SKM-1 treated with dmso at 0.1 percent for 144 hours (cell line): ENCODE measurements at regions not wholly inside any gene's neighbourhood (a gene's known extent, or its start where the extent isn't known, plus 50 kb on each side); places are given as distances from the start of the nearest gene placed in this dataset.

Experiments used
- DNase-seq: peaks from one replicate; lab custom pipeline; 2025; ENCODE audit not compliant: unreplicated experiment; lab: John Stamatoyannopoulos, UW

DNA sequence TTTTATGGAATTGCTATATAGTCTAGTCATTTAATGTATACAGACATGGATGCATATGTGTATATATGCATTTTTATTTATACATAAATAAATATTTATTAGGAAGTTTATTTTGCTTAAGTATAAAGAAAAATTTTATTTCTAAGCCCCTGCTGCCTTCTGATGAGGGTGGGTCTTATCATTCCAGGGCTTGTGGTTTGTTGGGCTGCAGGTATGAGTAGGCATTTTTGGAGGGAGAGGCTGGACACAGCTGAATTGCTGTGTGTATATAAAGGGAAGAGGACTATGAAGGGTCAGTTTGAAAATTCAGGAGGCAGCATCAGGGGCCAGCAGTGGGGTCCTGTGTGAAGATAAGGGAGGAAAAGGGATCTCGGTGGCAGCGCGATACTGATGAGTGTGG lies 189.4 kb downstream of the TMEM182 start:
- DNase-seq: no peak

DNA sequence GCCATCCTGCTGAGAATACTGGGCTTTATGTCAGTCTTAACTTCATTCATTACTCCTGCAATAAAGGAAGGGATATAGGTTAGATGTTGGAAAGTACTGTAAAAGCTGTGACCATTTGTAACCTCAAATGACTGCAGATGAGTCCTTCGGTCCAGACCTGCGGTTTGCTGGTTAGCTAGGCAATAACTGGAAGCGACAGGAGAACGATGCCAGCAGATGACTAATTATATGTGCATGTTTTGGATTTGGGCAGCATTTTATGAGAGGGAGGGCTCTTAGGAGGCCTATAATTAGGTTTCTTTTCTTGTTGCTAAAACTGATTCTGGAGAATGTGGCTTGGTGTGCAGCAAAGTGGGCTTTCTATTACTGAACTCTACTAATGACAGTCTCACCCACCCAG lies 205.6 kb downstream of the TMEM182 start:
- DNase-seq: no peak

DNA sequence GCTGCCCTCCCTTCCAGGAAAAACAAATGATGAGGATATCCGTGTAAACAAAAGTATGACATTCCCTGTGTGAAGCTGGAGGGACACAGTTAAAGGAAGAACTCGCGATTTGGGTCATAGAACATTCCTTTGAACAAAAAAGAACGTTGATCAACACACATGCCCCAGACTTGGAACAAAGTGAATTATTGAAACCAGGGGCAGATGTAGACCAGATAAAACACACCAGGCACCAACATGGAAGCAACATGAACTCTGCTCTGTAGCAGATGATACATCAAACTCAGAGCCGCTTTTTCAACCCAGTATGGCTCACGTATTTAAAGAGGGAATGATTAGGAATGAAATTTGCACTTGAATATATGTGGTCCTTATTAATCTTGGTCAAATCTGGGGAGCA lies 206.5 kb downstream of the TMEM182 start:
- DNase-seq: no peak

DNA sequence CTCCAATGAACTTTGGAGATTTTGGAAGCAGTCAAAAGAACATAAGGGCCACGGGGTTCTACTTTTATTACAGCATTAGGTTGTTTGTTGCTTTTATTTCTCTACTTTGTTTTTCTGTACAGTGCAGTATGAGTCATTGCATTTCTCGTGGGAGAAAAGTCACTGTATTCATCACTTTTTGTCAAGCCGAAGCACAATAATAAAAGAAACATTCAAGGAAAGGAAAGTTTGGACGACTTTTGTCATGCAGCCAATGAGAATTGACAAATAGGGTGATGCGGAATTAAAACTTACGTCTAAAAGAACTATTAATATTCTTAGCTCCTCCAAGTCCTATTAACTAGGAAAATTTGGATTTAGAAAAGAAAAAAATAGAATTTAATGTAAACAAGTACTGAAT lies 209.9 kb downstream of the TMEM182 start:
- DNase-seq: no peak

DNA sequence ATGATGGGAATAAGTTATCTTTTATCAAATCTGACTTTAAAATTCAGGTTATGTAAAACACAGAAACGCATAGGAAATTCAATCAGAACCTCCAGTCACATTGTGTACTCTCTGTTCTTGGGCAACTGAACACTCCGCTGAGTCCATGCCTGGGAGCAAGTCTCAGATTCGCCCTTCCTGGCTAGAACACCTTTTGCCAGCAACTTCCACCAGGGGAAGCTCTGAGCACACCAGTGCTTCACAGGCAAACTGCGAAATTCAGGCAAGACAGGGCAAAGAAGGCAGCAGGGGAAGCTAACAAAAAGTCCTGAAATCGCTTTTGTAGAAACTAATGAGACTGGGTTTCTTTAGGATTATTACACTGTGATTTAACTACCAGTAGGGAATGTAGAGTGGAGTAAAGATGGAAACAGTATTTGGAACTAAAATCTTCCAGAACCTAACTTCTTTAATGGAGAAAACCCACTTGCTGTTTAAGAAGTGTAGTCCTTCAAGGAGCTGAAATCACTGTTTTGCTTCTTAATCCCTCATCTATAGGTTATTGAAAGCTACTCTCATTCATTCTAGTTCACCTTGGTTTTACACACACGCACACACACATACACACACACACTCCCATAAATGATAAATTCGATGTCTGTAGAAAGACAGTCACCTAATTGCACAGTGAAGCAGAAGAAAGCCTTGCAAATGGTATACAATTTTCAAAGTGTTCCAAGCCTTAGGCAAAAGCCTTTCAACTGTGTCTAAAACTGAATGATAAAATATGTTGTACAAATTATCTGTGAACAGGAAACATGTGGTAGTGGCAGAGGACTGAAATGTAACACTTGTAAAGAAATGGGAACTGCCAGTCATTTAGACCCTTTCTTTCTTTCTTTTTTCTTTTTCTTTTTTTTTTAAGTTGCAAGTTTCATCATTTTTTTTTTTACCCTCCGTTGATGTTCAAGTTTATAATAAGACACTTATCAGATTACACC lies 214.5 kb downstream of the TMEM182 start:
- peak; percentile 7 for DNase-seq

DNA sequence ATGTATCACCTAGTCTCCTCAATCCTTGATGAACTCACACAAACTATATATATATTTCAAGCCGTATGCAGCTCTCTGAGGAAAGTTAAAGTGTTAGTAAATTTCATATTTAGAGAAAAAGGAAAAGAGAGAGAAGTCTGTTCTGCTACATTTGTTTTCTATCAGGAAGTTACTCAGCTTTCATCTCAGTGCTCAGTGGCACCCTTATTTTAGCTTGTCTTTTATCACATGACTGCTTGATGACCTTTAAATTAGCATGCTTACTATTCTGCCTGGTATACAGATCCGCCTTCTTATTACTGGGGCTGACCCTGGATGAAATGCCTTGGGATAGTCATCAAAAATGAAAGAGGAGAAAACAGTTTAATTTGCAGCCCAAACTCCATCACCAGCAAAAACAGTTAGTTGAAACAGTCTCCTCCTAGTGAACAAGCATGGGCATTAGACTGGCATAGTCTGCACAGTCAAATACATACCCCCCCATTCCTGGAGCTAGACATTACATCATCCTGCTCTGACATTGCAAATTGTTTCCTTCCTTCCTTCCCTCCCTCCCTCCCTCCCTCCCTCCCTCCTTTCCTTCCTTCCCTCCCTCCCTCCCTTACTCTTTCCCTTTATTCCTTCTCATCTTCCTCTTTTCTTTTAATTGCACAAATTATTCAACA lies 215.7 kb downstream of the TMEM182 start:
- DNase-seq: no peak

DNA sequence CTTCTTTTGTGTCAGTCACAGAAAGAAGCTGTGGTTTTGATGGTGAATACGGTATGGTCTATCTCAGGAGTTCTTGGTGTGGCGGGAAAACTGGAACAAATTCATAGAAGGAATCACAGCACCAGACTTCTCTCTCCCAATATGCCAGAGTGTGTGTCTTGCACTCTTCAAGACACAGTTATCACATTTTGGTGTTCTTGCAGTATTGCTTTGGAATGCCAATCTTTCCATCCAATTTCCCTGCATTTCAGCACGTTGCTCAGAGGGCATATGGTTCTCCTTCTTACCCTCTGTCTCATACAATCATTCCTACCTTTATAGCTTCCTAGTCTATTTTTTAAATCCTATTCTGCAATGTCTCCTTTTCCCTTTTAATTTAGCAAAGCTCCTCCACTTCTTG lies 216.3 kb downstream of the TMEM182 start:
- DNase-seq: no peak

DNA sequence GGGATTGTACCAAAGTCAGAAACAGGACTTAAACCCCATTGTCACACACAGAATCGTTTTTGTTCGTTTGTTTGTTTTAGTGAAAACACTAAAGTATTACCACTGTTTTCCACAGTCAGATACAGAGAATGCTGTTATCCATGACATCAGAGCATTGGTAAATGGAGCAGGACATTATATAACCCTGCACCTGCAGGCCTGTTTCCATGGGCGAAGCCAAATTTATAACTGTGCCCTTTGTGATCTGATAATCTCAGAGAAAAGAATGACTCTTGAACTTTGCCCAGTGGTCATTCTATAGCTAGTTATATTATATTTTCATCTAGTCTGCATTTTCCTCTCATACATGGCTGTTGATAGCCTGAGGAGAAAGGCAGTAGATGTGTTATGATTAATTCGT lies 217.6 kb downstream of the TMEM182 start:
- no peak for DNase-seq

DNA sequence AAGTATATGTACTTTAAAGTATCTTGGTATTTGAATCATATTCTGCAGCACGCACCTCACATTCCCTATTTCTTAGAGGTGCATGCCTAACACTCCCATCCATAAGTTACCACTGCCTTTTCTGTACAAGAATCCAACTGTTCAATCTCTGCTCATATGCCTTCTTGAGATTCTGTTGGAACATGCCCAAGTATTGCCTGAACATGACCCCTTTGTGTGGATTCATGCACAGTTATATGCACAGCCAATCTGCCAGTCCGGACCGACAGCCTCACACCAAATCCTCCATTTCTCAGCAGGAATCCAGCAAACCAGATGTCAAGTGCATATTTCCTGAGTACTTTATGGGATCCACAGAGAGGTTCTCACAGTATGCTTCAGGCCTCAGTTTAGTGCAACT lies 222.0 kb downstream of the TMEM182 start:
- DNase-seq: no peak

DNA sequence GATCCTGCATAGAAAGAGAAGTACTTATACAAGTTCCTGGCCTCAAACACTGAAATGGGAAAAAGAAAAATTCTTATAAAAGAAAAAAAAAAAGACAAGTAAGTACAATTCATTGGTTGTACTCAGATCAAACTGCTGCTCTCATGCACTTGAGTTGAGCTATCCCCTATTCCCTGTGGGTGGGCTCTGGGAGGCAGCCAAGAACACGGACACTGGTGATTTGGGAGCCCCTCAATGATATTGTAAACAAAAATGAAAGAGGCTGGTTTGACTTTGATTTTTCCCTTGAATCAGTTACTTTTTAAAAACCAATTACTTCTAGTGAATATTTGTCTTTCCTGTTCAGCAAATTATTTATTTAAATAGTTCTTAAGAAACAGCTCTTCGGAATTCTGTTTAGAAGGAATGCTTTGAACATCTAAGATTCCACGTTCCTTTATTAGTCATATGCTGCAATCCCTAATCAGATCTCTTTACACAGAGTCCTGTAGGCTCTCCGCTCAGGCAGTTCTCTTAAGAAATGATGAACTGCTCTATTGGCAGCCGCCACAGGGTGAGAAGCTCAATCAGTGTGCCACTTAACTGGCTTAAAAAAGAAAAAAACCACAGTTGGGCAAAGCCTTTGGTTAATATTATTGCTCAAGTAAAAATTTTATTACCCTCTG lies 225.1 kb downstream of the TMEM182 start:
- no peak for DNase-seq

DNA sequence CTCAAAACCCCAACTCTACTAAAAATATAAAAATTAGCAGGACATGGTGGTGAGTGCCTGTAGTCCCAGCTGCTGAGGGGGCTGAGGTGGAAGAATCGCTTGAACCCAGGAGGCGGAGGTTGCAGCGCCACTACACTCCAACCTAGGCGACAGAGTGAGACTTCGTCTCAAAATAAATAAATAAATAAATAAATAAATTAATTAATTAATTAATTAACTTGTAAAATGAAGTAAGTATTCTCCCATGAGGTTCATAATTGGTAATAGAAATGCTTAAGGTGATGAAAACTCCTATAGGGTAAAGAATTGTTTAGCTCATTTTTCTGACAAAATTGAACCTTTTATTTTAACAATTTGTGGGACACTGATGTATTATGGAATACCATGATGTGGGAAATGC lies 230.8 kb downstream of the TMEM182 start:
- DNase-seq: no peak

DNA sequence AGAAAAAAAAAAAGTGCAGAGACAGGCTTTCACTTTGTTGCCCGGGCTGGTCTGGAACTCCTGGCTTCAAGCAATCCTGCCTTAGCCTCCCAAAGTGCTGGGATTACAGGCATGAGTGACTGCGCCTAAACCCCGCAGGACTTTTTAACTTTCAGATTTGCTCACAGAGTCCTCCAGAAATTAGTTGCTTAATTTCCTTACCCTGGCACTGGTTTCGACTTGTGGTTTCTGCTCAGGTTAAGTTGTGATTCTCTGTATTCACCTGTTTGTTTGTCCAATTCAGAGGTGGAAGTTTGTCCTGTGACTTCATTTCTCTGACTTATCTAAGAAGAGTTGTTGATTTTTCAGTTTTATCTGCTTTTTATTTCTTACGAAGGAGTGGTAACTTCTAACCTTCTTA lies 238.1 kb downstream of the TMEM182 start:
- DNase-seq: no peak

DNA sequence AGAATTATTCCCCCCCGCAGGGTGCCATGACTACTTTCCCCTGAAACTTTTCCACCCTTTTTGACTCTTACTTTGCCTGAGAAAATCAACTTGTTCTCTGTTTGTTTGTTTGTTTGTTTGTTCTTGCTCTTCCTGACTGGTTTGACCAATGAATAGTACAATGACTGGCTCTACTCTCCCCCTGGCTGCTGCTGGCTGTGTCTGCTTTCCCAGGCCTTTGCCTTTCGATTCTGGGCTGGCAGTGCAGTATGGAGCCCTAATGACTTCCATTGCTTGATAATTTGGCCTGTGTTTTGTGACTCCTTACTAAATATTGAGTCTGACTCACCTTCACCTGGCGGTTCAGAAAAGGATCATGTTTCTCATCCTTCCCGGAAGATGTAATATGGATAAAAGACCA lies 241.1 kb downstream of the TMEM182 start:
- no peak for DNase-seq

DNA sequence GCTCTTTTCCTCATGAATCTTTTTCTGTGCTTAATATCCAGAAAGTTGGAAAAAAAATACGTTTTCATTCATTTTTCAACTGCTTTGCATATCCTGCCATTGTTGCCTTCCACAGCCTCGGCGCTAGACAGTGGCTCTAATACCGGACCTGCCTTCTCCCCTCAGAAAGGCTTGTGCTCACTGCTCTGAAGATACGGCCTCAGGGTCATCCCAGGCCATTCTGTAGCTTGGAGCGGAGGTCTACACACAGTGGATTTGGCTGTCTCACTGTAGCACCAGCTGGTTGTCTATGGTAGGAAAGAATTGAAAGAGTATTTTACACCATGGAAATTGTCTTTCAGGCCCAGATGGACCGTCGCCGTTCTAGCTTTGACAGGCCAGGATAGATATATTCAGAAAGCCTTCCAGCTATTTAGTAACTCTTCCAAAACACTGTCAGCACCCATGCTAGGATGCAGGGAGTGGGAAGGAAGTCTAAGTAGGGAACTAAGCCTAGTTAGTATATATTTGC lies 242.0 kb downstream of the TMEM182 start:
- DNase-seq: no peak

DNA sequence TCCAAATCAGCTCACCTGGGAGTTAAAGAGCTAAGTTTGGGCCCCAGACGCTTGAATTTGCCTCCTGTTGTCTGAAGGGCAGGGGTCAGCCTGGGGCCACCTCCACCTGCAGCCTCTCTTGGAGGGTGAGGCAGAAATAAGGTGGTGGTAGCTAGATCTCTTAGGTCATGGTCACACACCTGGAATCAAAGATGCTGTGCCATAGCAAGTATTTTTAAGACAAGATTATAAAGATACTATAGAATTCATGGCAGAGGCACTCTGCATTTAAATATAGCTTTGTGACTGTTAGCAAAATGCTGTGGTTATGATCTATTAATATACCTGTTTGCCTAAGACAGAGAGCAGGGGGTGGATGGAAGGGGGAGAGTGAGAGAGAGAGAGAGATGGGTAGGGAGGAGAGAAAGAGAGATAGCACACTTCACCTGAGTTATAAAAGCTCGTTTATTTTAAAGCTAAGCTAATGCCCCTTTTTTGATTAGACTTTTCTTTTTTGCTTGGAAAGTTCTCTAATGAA lies 242.7 kb downstream of the TMEM182 start:
- DNase-seq: no peak

DNA sequence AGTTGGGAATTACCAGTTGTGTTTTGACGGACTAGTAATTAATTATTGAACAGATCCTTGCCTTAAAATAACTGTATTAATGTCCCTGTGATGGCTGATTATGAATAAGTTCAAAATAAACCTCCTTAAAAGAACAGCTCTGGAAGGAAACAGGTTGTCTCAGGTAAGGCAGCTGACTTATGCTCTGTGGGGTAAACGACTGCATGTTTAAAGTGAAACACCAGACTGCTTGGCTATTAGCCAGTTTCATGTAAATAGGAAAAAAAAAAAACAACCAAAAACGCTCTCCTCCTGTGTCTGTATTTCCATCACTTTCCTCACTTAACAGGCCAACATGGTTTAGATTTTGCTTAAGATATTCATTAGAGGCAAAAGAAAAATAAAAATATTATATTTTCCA lies 243.6 kb downstream of the TMEM182 start:
- no peak for DNase-seq

DNA sequence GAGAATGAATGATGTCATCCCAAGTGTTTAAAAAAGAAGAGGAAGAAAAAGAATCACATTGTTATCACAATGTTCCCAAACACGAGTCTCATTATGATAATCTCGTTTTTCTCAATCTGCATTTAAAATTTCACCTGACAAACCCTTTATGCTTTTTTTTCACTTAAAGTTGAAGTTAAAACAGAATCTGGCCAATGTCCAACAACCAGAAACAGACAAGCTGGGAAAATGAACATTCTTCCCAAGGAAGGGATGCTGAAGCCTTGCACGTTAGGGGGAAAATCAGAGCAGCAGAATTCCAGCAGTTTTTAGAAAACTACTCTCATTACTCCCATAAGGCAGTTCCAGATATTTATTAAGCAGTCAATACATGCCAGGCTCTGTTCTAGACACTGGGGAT lies 245.3 kb downstream of the TMEM182 start:
- DNase-seq: no peak

DNA sequence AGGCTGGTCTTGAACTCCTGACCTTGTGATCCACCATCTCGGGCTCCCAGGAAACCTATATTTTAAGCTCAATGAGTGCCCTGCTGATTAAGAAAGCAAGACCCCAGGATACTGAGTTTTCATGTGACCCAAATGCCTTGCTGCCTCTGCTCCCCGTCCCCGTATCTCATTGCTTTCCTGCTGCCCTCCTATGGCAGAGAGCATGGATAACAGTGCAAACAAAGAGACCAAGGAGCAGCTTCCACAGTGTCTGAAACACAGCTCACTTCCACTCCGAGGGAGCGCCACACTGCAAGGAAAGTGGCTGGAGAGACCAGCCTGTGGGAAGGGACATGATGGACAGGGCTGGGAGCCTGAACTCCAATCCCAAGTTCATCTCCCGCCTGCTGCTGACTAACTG lies 246.8 kb downstream of the TMEM182 start:
- DNase-seq: no peak

DNA sequence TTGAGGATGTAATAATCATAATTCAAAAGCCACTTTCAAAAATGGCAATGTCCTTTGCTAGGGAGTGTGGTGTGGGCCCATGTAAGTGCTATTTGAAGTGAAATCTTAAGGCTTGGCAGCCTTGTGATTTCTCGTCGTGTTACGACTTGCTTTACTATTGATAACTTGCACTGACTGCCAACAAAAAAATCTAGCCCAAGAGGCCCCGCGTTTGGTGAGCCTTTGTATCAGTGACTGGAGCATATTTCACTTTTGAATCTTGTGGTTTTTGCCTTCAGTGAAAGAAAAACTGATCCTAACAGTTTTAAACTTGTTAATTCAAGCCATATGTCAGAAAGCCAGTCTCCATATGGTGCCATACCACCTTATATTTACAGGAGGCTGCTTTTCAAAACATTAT lies 248.0 kb downstream of the TMEM182 start:
- no peak for DNase-seq

DNA sequence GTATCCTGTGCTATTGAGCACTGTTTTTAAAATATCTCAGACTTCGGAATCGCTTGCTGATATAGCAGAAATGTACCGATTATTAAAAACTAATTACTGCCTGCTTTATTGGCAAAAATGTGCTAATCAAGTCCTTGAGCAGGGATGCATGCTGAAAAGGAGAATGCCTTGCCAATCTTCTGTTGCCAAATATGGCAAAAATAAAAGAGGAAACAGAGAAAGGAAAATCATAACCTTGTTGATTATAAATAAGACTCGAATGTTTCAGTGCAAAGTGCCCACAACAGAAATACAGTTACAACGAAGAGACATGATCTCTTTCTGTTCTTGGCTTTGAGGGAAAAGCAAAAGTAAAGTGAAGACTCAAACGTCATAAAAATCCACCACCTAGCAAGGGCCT lies 248.5 kb downstream of the TMEM182 start:
- DNase-seq: no peak

DNA sequence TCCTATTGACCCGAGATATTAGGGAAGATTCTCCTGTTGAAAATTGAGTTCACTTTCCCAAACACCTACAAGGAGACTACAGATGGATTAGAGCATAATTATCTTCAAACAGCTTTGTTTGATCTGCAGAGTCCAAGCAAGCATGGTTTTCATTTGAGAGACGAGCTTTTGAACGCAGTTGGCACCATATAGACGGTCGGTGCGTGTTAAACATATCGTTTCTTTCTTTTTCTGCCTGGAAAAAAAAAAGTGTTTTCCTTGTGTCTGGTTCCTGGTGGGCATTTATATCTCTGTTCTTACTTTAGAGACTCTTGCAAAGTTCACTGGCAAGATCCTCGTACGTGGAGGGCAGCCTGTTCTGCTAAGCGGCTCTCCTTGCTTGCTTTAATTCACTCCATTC lies 248.9 kb downstream of the TMEM182 start:
- no peak for DNase-seq

DNA sequence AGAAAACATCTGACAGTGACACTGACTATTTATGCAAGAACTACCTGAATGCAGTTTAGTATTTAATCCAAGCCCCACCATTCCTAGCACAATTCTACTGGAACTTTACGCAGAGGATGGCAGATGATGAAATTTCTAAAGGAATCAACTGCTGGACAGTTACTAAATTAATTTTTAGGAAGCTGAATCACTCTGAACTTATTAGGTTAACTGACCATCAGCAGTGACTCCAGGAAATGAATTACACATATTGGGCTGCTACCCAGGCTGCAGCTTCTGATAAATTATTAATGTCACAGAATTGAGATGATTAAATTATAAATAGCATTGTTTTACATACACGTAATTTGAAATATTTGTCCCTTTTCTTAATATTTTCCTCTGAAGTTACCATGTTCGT lies 250.8 kb downstream of the TMEM182 start:
- DNase-seq: no peak
